ENCODE measurements at regions not wholly inside any gene's neighbourhood (a gene's known extent, or its start where the extent isn't known, plus 50 kb on each side); places are given as distances from the start of the nearest gene placed in this dataset.

GRCh38 chr15:99878835-99879234, 145.6 kb upstream of the LYSMD4 start:
- DNase-seq (ENCODE audit: low spot score) (no peak), FAIRE-seq (no peak), ATAC-seq (no peak)
- ChIA-PET POLR2A (no interaction called here), CTCF (ENCODE audit: low intra/inter-chr PET ratio, low total read pairs) (no interaction called here)
- H3K79me2 ChIP-seq (ENCODE audit: insufficient read depth, low read length), result no peaks in the 10 kb centered on the region
- 96% methylated on average over 3 of the region's 3 CpGs for WGBS (ENCODE audit: low lambda C conversion rate)
- intact Hi-C loops (cut with micrococcal nuclease; ENCODE audit: unreplicated experiment), result no loop called here
- no TSS peak for BruUV-seq (replicated peaks)
- no peaks in the 10 kb centered on the region for H4K20me1 ChIP-seq (ENCODE audit: insufficient read depth, low read length)
- H3K9me3 ChIP-seq (ENCODE audit: low read length), result no peaks in the 10 kb centered on the region
- no peak overlapping the region for H3K4me3 ChIP-seq (replicated peaks in 1 of 3; ENCODE audit: insufficient read depth in 1 of 3, low read depth in 2 of 3, low read length in 3 of 3)
- no peak overlapping the region for H3K27ac ChIP-seq (ENCODE audit: extremely low read length, insufficient read depth, low read length)
- TF ChIP-seq ZNF333 (CRISPR knock-in tag; IDR thresholded peaks at IDR 0.05; ENCODE audit: borderline replicate concordance) (no peak), ZNF543 (CRISPR knock-in tag; IDR thresholded peaks at IDR 0.05) (no peak), ZBTB8A (CRISPR knock-in tag; IDR thresholded peaks at IDR 0.05; ENCODE audit: borderline replicate concordance, low read depth) (no peak), IKZF4 (CRISPR knock-in tag; IDR thresholded peaks at IDR 0.05; ENCODE audit: borderline replicate concordance, low read depth, not compliant biosample characterization) (no peak), IRF9 (CRISPR knock-in tag; IDR thresholded peaks at IDR 0.05; ENCODE audit: borderline replicate concordance) (no peak), ZNF562 (CRISPR knock-in tag; IDR thresholded peaks at IDR 0.05; ENCODE audit: borderline replicate concordance) (no peak), CHD4 (IDR thresholded peaks at IDR 0.05; ENCODE audit: borderline replicate concordance, low read length) (no peak), SIN3A (IDR thresholded peaks at IDR 0.05; ENCODE audit: borderline replicate concordance, low read depth, low read length) (no peak), HCFC1 (IDR thresholded peaks at IDR 0.05; ENCODE audit: low read depth, low read length) (no peak), ZXDC (CRISPR knock-in tag; IDR thresholded peaks at IDR 0.05) (no peak), ATF4 (CRISPR knock-in tag; IDR thresholded peaks at IDR 0.05) (no peak), STAT6 (CRISPR knock-in tag; IDR thresholded peaks at IDR 0.05; ENCODE audit: borderline replicate concordance) (no peak), REPIN1 (CRISPR knock-in tag; IDR thresholded peaks at IDR 0.05; ENCODE audit: borderline replicate concordance, low read depth) (no peak)
- no peak overlapping the region for H2AFZ ChIP-seq (ENCODE audit: low read length)
- H3K36me3 ChIP-seq (replicated peaks in 1 of 2; ENCODE audit: control insufficient read depth in 1 of 2, insufficient read depth in 2 of 2, low read length in 2 of 2), result no peaks in the 10 kb centered on the region
- no peaks in the 10 kb centered on the region for H3K4me1 ChIP-seq (ENCODE audit: insufficient read depth, low read length)
- in situ Hi-C loops (cut with HindIII; ENCODE audit: extremely low pct_ligation_motif_present, low pct_unique_long_range_greater_than_20kb), result no loop called here
- H3K4me2 ChIP-seq (ENCODE audit: low read depth, low read length), result no peak overlapping the region
- no peaks in the 10 kb centered on the region for H3K27me3 ChIP-seq (ENCODE audit: control insufficient read depth in 1 of 2, insufficient read depth in 2 of 2, low read length in 2 of 2)
- no peak overlapping the region for H3K9ac ChIP-seq (ENCODE audit: insufficient read depth, low read depth, low read length)

Measured in HepG2 (cell line).